Globus pallidus (tissue), 1 donor: ENCODE measurements at regions not wholly inside any gene's neighbourhood (a gene's known extent, or its start where the extent isn't known, plus 50 kb on each side); places are given as distances from the start of the nearest gene placed in this dataset.
"Not testable (repeated sequence)": the region's sequence is repeated elsewhere in the genome, so short reads cannot be mapped to it uniquely, and the experiment has no call there.

Experiments
- DNase-seq: peaks from one replicate; pipeline ENCODE4 v3.0.0-alpha.2; 2015; ENCODE audit warnings: low spot score

DNA sequence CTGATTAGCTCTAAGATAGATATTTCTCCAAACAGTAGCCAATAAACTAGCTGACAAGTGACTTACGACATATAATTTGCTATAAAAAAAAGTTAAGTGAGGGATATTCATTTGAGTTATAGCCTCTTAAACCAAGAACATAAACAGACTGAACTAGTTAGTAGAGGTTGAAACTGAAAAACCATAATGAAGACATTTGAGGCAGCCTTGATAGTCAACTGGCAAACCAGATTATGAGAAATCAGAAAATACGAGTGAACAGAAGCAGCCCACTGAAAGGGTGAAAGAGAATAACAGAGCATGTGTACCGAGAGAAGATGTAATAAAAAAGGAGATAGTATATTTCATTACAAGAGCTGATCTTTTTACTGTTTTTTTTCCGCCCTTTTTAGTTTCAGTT is 698.1 kb upstream of the SETBP1 start:
- no peak for DNase-seq

DNA sequence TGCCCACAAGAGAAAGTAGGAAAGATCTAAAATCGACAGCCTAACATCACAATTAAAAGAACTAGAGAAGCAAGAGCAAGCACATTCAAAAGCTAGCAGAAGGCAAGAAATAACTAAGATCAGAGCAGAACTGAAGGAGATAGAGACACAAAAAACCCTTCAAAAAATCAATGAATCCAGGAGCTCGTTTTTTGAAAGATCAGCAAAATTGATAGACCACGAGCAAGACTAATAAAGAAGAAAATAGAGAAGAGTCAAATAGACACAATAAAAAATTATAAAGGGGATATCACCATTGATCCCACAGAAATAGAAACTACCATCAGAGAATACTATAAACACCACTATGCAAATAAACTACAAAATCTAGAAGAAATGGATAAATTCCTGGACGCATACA is 693.6 kb upstream of the SETBP1 start:
- not testable (repeated sequence) for DNase-seq

DNA sequence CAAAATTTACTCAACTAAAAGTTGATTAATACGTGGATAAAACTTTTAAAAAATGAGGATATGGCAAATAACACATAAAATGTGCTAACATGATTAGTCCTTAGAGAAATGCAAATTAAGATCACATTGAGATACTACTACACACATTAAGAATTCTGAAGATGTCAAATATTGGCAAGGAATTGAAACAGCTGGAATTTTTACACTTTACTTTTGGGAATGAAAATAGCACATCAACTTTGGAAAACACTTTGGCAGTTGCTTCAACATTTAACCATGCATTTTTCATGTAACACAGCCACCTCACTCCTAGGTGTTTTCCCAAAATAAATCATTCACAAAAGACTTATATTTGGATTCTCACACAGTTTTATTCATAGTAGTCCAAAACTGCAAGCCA is 687.9 kb upstream of the SETBP1 start:
- no peak for DNase-seq

DNA sequence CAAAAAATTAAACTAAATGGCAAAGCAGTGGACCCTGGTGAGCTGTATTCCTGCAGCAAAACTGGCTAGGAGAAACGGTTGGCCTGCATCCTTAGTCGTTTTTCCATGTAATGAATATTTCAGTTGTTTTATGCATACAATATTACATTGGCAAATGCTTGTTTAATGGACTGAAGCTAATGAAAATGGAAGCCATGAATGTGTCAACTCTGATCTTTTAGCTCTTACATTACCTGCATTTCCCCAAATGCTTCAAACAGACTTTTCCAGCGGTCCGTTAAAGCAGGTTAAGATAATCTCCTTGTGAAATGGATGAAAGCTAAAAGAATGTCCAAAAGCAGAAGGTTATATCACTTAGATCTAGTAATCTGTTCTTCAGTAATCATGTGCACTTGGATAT is 686.3 kb upstream of the SETBP1 start:
- no peak for DNase-seq

DNA sequence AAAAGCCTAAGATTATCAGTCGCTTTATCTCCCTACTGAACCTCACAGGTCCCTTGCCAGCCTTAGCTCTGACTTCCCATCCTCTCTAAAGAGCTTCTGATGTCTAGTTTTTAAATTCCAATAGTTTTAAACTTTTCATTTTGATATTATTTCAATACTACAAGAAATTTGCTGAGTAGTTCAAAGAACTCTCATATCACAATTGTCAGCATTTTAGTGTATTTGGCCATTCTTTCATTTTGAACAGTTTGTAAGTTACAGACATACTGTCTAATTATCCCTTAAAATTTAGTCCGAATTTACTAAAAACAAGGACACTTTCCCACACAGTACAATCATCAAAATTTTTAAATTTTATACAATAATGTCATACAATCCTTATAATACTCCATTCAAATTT is 666.8 kb upstream of the SETBP1 start:
- DNase-seq: no peak

DNA sequence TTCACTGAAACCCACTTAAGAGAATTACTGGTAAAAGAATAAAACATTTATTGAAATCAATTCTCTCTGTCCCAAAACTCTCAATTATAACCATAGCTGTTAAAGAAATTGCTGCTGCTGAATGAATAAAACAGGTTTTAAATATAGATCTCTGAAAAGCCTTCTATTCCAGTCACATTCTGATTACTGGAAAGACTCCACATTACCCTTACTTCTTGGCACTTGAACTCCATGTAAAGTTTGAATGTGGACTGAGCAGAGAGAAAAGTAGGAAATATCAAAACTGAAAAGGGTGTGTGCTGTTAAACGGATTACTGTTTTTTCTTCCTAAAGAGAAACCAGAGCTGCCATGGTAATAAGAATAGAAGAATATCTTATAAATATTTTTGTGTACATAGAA is 655.3 kb upstream of the SETBP1 start:
- DNase-seq: peak; percentile 3

DNA sequence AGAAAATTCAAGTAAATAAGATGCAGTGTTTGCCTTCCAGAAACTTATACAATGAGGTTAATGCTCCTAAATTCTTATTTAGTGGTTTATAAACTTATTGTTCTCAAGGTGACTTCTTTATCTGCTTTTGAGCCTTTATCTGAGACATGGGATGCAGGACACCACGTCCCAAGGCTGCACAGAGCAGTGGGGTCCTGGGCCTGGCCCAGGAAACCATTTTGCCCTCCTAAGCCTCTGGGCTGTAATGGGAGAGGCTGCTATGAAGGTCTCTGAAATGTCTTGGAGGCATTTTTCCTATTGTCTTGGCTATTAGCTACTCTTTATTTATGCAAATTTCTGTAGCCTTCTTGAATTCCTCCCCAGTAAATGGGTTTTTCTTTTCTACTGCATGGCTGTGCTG is 652.6 kb upstream of the SETBP1 start:
- DNase-seq: no peak

DNA sequence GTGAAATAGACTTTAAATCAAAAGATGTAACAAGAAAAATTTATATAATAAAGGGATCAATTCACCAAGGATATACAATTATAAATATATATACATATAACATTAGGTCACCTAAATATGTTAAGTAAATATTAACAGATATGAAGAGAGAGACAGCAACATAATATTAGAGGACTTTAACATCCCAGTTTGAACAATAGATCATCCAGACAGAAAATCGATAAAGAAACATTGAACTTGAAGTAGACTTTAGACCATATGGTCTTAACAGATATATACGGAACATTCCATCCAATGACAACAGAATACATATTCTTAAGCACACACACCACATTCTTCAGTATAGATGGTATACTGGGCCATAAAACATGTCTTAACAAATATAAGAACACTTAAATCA is 649.6 kb upstream of the SETBP1 start:
- no peak for DNase-seq

DNA sequence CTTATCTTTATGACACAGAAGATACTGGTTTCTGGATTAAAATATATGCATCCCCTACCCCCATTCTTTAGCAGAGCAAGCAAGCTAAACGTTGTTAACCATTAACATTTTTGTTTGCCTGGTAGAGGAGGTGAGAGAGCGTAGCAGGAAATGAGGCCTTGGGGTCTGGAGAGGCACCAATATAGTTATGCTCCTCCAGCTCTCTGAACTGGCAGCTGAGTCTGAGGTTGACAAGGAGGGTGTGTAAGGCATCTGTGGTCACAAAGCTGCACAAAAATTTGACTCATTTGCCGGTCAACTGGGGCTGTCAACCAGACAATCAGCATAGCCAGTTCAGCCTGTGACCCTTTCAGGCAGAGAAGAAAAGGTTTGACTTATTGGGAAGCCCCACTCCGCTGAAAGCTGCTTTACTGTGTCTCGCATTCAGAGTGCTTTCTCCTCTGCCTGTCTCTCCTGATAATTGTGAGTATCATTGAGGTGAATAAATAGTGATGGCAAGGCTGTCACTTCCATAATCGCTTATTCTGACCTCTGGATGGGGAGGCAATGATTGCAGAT is 647.5 kb upstream of the SETBP1 start:
- DNase-seq: no peak

DNA sequence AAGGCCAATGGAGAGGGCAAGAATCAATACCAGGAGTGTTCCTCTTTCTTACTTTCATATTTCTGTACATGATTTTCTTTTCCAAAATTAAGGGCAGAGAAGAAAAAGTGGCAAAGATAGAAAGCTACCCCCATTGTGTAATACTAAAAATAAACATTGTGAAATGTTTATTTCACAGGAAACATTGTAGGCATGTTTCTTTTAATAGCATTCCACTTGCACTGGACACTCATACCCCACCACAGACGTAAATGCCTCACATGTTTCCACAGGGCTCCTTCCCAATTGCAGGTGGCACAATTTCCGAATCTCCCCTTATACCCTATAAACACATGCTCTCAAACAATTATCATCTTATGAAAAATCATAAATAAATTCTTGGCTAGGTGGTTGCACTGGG is 645.1 kb upstream of the SETBP1 start:
- no peak for DNase-seq

DNA sequence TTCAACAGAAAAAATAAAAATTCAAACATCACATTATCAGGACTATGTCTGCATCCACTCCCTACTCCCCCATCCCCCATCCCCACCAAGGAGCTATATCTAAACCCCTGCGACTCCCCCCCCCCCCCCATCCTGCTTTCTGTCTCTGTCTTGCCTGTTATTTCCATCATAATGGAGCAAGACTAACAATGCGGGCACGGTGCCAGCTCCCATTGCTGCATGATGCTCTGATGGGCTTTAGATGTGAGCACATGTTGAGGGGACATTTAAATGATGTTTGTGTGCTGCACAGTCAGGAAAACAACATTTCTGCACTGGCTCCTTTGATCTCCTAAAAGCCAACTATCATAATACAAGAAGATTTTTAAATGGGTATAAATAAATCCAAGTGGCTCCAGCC is 644.2 kb upstream of the SETBP1 start:
- no peak for DNase-seq

DNA sequence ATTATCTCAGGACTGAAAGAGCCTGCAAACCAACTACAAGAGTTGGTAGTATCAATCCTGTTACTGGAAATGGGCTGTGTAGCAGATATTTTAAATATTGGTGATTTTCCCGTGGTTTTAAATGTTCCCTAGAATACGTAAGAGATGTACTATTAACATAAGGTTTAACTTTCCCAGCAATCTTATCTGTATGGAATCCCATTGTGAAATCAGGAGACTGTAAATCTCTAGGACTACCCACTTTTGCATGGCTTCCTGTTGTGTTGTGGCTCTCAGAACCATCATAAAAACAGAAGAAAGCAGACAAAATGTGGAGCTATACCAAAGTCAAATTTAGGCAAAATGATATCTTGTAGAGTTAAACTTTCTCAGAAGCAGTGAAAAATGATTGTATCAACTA is 641.5 kb upstream of the SETBP1 start:
- no peak for DNase-seq

DNA sequence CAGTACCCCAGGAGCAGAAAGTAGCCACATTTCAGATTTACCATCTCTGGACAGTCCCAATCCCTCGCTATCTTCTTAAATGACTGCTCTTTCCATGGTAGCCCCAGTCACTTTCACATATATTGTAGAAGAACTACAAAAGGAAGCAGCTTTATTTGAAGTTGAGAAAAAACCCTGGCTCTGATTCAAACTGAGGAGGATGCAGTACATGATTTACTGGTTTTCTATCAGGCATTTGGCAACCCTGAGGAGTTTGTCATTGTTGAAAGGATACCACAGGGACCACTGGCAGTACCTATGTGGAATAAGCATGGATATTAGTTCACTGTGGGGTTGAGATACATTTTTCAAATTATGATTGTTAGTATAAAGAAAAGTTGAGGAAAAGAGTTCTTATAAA is 640.9 kb upstream of the SETBP1 start:
- no peak for DNase-seq

DNA sequence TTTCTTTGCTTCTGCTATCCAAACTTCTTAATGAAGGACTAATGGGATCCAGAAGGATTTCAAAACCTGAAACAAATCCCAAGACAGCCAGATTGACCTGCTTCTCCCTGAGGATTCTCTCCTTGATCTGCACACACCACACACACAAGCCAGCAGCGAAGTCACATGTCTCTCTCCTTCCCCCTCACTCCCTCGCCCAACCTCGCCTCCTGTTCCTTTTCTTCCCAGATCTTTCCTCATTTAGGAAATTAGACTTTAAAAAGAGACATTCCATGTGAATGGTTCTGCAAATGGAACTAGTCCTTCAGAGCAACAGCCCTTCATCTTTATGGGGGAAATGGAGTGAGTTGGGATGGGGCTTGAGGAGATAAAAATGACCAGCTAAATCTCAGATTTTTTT is 639.1 kb upstream of the SETBP1 start:
- no peak for DNase-seq

DNA sequence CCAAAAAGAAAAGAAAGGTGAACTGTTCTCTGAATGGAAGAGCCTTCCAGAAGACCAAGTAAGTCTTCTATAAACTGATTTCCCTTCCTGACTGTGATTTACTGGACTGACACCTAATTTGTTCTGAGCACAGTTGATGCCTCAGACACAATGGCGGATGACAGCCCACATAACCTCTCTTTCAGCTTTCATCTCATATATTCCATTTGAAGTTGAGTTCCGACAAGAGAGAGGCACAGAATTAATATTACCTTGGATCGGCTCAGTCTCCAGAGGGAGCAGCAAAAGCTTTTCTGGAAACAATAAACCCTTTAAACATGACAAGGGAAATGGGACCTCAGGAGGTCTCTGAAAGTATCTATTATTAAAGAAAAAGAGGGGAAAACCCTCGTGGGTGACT is 638.7 kb upstream of the SETBP1 start:
- no peak for DNase-seq

DNA sequence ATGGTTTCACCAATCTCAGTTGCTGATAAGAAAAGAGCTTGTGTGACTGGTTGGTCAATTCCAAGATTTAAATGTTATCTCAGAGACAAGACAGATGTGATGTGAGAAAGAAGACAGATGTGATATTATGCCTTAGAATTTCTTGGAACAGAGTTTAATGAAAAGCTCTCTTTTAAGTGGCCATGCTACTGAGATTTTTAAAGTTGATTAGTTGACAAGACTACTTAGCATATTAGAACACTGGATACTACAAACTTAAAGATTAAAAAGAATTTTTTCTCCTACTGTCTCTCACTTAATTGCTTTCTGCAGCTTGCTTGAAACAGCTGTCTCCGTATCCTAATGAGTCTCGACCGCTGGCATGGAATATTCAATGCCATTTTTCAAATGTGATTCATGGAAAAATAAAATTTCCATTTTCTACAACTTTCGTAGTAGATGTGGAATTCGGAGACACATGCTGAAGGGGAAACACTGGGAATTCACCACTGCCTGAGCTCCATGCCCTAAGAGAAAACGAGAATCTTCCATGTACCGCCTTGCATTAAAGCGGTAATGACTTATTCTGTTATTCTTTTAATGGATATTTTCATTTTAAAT is 634.2 kb upstream of the SETBP1 start:
- DNase-seq: no peak

DNA sequence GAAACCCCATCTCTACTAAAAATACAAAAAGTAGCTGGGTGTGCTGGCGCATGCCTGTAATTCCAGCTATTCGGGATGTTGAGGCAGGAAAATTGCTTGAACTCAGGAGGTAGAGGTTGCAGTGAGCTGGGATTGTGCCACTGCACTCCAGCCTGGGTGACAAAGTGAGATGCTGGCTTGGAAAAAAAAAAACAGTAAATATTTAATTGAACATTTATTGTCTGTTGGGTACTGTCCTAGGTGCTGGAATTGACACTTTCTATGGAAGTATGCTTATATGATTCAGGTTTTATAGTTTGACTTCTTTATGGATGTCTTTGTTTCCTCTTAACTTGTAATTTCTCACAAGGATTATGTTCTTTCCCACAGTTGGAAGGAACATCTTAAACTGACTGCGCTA is 633.1 kb upstream of the SETBP1 start:
- DNase-seq: no peak

DNA sequence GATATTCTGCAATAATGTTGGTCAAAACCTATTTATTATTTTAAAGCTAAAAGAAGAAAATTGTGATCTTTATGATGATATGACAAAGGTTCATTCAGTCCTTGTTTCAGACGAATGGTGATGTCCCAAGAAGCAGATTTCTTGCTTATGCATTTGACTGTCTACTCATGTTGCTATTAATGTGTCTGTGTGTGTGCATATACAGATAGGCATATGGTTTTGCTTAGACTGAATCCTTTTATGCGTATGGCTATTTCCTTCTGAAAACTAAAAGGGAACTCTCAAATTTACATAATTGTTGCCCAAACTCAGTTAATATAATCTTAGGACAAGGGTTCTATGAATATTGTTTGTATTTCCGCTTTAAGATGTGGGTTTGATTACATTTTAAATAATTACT is 632.3 kb upstream of the SETBP1 start:
- no peak for DNase-seq

DNA sequence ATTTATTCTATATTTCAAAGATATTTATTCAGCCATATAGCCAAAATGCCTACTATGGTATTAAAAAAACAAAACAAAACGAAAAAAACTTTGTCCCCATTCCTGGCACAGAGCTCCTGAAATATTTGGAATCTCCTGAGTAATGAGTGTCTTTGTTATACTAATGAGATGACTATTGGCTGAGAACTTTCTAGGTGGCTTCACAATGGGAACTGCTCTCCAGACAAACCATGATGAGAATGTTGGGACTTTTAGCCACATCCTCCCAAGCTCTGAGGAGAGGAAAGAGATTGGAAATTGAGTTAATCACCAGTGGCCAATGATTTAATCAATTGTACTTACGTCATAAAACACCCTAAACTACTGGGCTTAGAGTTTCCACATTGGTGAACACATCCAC is 631.8 kb upstream of the SETBP1 start:
- DNase-seq: no peak

DNA sequence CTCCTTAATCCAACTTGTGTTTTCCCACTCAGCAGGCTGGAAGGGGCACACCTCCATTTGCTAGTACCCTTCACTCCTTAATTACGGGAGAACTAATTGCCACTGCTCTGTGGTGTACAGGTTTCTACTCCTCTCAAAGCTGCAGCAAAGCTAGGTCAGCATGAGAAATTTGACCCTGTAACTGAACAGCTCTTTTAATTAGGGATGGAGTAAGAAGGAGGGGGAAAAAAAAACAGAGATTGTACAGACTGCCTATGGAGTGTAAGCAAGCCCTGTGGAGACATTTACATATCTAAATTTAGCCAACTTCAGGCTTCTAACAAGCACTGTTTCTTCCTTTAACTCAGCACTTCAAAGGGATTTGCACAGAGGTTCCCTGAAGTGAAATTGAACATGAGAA is 629.7 kb upstream of the SETBP1 start:
- DNase-seq: no peak

DNA sequence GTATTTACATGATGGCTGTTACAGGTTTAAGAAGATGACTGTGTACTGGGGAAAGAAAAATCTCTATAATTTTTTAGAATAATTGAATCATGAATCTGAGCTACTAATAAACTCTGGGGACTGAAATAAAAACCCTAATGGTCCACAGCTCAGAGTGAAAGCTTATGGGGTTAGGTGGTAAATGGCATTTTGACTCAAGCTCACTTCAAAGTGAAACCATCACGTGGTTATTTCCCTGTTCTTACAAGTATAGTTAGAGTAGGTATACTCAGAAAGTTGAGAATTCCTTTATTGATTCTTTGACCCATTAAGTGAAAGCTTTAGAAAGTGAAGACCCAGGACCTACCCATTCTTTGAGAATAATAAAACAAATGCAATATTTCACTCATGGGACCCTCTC is 626.2 kb upstream of the SETBP1 start:
- DNase-seq: no peak

DNA sequence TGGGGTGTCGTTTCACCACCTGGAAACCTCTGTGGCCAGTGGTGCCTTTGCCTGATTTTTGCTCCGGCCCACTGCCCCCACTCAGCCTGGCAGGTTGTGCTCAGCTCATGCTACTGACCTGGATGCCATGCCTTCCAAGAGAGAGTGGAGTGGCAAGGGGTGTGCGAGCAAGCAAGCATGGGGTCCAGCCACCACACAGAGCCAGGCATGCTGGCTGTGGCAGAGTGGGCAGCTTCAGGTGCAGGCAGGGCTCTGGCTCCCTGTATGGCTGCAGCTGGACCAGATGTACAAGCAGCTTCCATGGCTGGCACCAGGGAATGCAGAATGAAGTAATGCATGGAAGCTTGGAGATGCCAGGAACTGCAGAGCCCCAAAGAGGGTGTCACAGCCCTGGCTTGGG is 620.5 kb upstream of the SETBP1 start:
- no peak for DNase-seq

DNA sequence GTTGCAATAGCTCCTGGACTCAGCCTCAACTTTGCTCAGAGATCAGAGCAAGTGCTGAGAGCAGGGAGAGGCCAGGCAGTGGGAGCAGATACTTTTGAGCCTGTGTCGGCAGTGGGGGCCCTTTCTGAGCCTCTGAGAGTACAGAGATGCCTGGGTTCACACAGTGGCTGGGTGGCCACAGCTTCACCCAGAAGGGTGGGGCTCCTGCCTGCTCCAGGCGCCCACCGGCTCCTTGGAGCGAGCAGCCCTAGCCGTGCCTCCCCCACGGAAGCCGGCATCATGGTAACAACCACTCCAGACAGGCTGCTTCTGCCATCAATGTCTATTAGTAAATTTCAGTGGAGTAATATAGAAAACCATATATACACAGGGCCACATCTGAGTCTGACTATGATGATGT is 619.2 kb upstream of the SETBP1 start:
- DNase-seq: no peak

DNA sequence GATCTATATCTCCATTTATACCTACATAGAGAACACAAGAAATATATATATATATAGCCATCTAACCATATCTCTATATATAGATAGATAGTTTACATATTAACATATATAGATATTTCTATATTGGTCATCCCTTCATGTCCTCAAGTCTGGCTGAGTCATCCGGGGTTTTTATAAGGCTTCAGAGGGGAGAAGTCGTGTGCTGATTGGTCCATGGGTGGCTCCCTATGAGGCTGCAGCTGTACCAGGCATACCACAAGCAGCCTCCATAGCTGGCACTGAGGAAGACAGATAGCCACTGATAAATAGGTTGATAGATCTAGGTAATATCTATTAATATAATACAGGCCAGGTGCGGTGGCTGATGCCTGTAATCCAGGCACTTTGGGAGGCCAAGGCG is 618.3 kb upstream of the SETBP1 start:
- no peak for DNase-seq

DNA sequence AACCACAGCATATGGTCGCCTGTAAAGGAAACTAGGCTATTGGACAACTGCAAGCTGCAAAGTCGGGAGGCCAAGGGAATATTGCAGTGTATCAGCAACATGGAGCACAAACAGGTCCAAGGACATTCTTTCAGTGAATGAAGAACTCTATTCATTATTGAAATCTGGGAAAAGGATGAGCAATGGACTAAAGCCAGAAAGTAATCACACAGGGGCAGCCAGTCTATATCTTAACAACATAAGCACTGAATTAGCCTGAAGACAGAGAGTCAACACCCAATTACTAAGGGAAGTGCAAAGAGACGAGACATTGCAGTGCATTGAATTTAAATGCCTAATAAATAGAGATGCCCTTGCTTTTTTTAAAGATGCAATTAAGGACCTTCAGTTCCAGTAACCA is 615.5 kb upstream of the SETBP1 start:
- DNase-seq: no peak
